C4-2B (cell line): ENCODE measurements at regions not wholly inside any gene's neighbourhood (a gene's known extent, or its start where the extent isn't known, plus 50 kb on each side); places are given as distances from the start of the nearest gene placed in this dataset.
A peak's percentile ranks its signal among the peaks of the same experiment; 100 is the strongest.

Experiments used
- H3K27ac ChIP-seq: fragments of 450-650 bp; 2 replicates; pipeline ENCODE4 v1.5.1; 2017
- ZFX ChIP-seq: fragments of 450-650 bp; IDR thresholded peaks from 2 replicates; pipeline ENCODE4 v1.6.1; 2017
- TF ChIP-seq, protein P1 (sequence below): fragments of 450-650 bp; conservative IDR thresholded peaks from 2 replicates; pipeline ENCODE4 v1.5.1; 2017; ENCODE audit warnings: mild to moderate bottlenecking

DNA sequence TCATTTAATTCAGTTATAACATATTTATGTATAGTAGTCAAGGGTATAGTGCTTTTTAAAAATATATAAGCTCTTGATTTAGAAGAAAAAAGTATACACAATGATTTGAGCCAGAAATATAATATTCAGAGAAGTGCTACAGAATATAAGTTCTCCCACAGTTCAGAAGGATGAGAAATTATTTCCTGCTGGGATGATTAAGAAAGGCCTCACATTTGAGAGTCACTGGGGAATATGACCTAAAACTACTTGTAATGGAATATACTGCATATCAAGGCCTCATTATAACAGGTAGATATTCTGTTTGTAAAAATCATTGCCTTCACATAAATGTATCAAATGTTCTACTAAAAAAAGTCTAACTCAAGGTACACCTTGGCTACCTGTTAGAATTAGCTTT, 203.5 kb downstream of the MBD2 start:
- TF ChIP-seq ZFX = no peak
- TF ChIP-seq, protein P1, sequence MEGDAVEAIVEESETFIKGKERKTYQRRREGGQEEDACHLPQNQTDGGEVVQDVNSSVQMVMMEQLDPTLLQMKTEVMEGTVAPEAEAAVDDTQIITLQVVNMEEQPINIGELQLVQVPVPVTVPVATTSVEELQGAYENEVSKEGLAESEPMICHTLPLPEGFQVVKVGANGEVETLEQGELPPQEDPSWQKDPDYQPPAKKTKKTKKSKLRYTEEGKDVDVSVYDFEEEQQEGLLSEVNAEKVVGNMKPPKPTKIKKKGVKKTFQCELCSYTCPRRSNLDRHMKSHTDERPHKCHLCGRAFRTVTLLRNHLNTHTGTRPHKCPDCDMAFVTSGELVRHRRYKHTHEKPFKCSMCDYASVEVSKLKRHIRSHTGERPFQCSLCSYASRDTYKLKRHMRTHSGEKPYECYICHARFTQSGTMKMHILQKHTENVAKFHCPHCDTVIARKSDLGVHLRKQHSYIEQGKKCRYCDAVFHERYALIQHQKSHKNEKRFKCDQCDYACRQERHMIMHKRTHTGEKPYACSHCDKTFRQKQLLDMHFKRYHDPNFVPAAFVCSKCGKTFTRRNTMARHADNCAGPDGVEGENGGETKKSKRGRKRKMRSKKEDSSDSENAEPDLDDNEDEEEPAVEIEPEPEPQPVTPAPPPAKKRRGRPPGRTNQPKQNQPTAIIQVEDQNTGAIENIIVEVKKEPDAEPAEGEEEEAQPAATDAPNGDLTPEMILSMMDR = no peak
- no peak overlapping the region for H3K27ac ChIP-seq

DNA sequence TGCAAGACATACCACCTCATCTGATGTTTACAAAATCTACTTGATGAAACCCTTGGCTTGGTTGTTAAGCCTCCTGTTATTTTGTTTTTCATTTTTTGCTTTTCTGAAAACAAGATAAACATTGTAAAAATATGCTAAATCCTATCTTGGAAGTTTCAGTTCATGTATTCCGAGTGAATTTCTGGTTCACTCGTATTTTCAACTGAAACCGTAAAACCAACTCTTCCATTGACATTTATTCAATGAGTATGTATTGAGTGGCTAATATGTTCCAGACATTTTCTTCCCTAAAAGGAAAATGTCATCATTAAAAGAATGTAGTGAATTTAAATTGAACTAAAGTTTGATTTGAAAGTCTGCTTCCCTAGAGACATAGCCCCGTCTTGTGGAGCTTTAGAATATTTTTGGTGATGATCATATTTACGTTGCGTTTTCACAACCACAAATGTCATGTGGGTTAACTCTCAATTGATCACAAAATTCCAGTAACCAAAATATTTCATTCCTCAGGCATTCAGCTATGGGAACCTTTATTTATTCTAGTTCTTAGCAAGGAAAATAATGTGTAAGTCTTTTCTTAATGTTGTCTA, 204.2 kb downstream of the MBD2 start:
- TF ChIP-seq ZFX = no peak
- TF ChIP-seq, protein P1 = no peak
- H3K27ac ChIP-seq = no peak overlapping the region

DNA sequence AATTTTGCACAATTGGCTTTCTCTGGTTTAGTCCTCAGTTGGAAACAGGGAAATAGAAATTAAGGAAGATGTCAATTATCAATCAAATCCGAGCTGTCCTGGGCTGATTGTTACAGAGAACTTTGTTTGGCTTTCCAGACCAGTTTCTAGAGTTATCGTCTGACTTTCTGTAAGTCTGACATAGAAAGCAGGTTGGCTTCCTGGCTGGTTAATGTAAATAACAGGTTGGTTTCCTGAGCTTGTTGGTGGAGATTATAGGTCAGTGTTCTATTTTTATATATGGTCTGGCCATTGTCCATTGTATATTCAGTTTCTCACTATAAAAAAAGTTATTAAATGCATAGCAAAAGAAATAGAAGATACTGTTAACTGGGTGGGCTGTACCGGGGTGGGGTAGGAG, 204.8 kb downstream of the MBD2 start:
- TF ChIP-seq, protein P1 = no peak
- no peak for TF ChIP-seq ZFX
- H3K27ac ChIP-seq = no peak overlapping the region

DNA sequence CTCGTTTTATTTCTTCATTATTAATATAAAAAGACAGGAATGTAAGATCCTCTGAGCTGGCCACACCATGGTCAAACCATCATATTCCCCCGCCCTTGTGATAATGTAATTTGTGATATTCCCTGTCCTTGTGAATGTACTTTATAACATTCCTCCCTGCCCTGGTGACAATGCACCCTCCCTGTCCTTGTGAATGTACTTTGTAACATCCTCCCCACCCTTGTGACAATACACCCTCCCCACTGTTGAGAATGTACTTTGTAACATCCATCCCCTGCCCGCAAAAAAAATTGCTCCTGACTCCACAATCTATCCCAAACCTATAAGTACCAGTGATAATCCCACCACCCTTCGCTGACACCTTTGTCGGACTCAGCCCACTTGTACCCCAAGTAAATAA, 211.0 kb downstream of the MBD2 start:
- TF ChIP-seq, protein P1 = no peak
- no peak for TF ChIP-seq ZFX
- no peak overlapping the region for H3K27ac ChIP-seq

DNA sequence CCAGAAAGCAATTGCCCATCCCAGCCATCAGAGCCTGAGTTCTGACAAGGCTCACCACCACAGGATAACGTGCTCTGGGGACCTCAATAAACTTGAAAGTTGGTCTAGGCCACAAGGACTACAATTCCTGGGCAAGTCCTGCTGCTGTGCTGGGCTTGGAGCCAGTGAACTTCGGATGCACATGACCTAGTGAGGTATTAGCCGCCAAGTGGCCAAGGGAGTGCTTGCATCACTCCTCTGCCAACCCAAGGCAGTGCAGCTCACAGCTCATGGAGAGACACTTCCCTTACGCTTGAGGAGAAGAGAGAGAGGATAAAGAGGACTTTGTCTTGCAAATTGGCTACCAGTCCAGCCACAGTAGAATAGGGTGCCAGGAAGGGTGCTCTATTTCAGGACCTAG, 219.6 kb downstream of the MBD2 start:
- no peak overlapping the region for H3K27ac ChIP-seq
- TF ChIP-seq ZFX = no peak
- TF ChIP-seq, protein P1 = peak; percentile 23; the same call in 1 of the 2 replicates

DNA sequence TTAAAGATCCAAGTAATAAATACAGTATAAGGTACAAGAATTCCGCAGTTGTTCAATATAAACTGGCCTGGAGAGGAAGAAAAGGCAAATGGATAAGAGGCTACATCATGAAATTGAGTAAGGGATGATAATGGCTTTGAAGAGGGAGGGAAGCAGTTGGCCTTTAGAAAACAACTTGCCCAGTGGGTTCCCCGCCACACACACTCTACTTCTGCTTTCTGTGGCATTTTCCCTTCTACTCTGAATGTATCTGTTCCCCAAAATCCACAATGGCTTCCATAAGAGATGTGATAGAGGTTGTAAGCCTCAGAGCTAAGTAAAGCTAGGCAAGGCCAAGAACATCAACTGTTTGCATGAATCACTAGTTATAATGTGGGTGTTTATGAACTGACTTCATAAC, 221.3 kb downstream of the MBD2 start:
- TF ChIP-seq ZFX = no peak
- no peak overlapping the region for H3K27ac ChIP-seq

DNA sequence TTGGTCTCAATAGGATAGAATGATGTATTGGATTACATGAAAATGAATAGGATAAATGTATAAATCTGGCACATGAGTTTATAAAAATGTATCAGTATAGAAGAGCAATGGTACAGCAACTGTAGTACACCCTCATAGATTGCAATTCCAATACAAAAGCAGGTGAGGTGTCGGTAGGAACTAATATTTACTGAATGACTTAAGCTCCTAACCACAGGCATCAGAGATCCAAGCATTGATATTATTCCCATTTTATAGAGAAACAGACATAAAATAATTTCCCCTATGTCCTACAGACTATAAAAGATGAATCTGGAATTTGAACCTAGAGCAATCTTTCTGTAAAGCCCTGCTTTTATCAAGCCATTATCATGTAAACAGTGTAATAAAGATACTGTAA, 227.4 kb downstream of the MBD2 start:
- TF ChIP-seq, protein P1 = no peak
- no peak for TF ChIP-seq ZFX

DNA sequence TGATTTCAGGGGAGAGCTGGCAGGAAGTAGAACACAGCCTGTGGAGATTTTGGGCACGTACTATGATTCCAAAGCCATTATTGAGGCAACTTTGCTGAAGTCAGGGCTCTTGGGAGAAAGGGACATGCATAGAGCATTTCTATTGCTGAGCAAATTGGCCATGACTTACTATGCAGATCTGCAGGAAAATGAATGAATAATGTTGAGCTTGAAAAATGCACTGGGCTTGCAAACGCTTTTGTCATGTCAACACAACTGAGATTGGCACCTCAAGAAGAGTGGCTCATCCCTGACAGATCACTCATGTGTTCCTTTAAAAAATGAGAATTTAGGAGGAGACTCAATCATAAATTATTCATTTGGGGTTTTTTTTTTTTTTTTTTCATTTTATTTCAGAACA, 230.5 kb downstream of the MBD2 start:
- no peak for TF ChIP-seq ZFX
- TF ChIP-seq, protein P1 = no peak
- H3K27ac ChIP-seq = no peak overlapping the region

More for the DNA sequence above, 227.4 kb downstream of the MBD2 start:
- no peak overlapping the region for H3K27ac ChIP-seq
